A549 (cell line): ENCODE measurements at regions not wholly inside any gene's neighbourhood (a gene's known extent, or its start where the extent isn't known, plus 50 kb on each side); places are given as distances from the start of the nearest gene placed in this dataset.

Source experiments
- ATAC-seq, 2 experiments: fragments of 200-7000 bp in 1 of 2; fragments of >200 bp in 1 of 2; cut with Nextera tagmentation in 1 of 2; cut with Tn5 transposase in 1 of 2; 3 replicates each; pipeline versions ENCODE4 v1.8.0 to v1.9.1; 2018 to 2020; ENCODE audit warnings: mild to moderate bottlenecking in 1 of 2, moderate library complexity in 1 of 2
- CTCF ChIA-PET: fragments of 300-600 bp; sonication (Branson Sonifier 250); formaldehyde crosslinking; extraction: SDS; loops from one replicate; lab custom pipeline; 2021; ENCODE audit warnings: antibody characterized with exemption, inconsistent platforms; lab: Yijun Ruan, JAX
- POLR2A ChIA-PET: fragments of 350-600 bp; formaldehyde crosslinking; extraction: SDS; loops from one replicate; lab custom pipeline; 2021; ENCODE audit warnings: antibody characterized with exemption, inconsistent platforms; lab: Yijun Ruan, JAX
- DNase-seq, 2 experiments: peaks; one replicate each; pipeline versions ENCODE4 v3.0.0 to v3.0.0-alpha.2; 2011 to 2016; ENCODE audit warnings: low read depth in 1 of 2, low spot score in 1 of 2
- FAIRE-seq: peaks from 2 replicates; lab custom pipeline; 2011; peaks lifted over from hg19 to GRCh38; lab: Jason Lieb, UNC
- H3K27ac ChIP-seq, 2 experiments: fragments of >200 bp; sonication (Bioruptor Twin); formaldehyde crosslinking; 3 replicates each; pipeline ENCODE4 v1.5.1; 2016 to 2017
- H3K4me1 ChIP-seq: fragments of >200 bp; sonication (Bioruptor Twin); formaldehyde crosslinking; 3 replicates; pipeline ENCODE4 v1.6.1; 2016
- H3K4me2 ChIP-seq: fragments of >200 bp; sonication (Bioruptor Twin); formaldehyde crosslinking; 3 replicates; pipeline ENCODE4 v1.6.1; 2016
- H3K4me3 ChIP-seq: fragments of >200 bp; sonication (Bioruptor Twin); formaldehyde crosslinking; 3 replicates; pipeline ENCODE4 v1.5.1; 2016
- H3K9me3 ChIP-seq: fragments of >200 bp; sonication (Bioruptor Twin); formaldehyde crosslinking; 3 replicates; pipeline ENCODE4 v1.6.1; 2016
- BCL3 ChIP-seq: fragments of >200 bp; sonication (Bioruptor Twin); formaldehyde crosslinking; IDR thresholded peaks from 3 replicates; pipeline ENCODE4 v1.6.1; 2016
- CBX8 ChIP-seq: fragments of 200-600 bp; sonication (generic); IDR thresholded peaks from 2 replicates; pipeline ENCODE4 v1.6.1; 2016
- CEBPB ChIP-seq, 2 experiments: fragments of >200 bp in 1 of 2; sonication (Bioruptor Twin) in 1 of 2; formaldehyde crosslinking in 1 of 2; IDR thresholded peaks; 2 replicates each; pipeline ENCODE4 v1.6.1; 2012 to 2016
- CHD2 ChIP-seq: fragments of 150-350 bp; IDR thresholded peaks from 2 replicates; pipeline ENCODE4 v1.6.1; 2014; ENCODE audit warnings: low read length; ENCODE audit not compliant: partially characterized antibody
- CHD4 ChIP-seq: fragments of 200-600 bp; sonication (generic); IDR thresholded peaks from 2 replicates; pipeline ENCODE4 v1.6.1; 2016; ENCODE audit warnings: antibody characterized with exemption, mild to moderate bottlenecking, borderline replicate concordance
- CTCF ChIP-seq: fragments of >200 bp; sonication (Bioruptor Twin); formaldehyde crosslinking; IDR thresholded peaks from 3 replicates; pipeline ENCODE4 v1.5.1; 2016
- E2F6 ChIP-seq: IDR thresholded peaks from 2 replicates; pipeline ENCODE4 v1.6.1; 2012; ENCODE audit warnings: low read depth, borderline replicate concordance
- EHF ChIP-seq: fragments of 250-450 bp; sonication (Bioruptor Pico); IDR thresholded peaks from 2 replicates; pipeline ENCODE4 v1.5.0; 2020; ENCODE audit warnings: mild to moderate bottlenecking
- EP300 ChIP-seq, 2 experiments: fragments of >200 bp; sonication (Bioruptor Twin); formaldehyde crosslinking; IDR thresholded peaks; 2 replicates in 1 of 2; 3 replicates in 1 of 2; pipeline ENCODE4 v1.6.1; 2016 to 2017
- FOSB ChIP-seq: fragments of 250-450 bp; sonication (Bioruptor Pico); IDR thresholded peaks from 2 replicates; pipeline ENCODE4 v1.5.0; 2020; ENCODE audit warnings: mild to moderate bottlenecking, moderate library complexity
- FOXS1 ChIP-seq: fragments of 250-450 bp; sonication (Bioruptor Pico); IDR thresholded peaks from 2 replicates; pipeline ENCODE4 v1.5.0; 2020; ENCODE audit warnings: mild to moderate bottlenecking, moderate library complexity
- HEYL ChIP-seq: fragments of 250-450 bp; sonication (Bioruptor Pico); IDR thresholded peaks from 2 replicates; pipeline ENCODE4 v1.8.0; 2021; ENCODE audit warnings: mild to moderate bottlenecking, moderate library complexity
- HOXA7 ChIP-seq: fragments of 250-450 bp; sonication (Bioruptor Pico); IDR thresholded peaks from 2 replicates; pipeline ENCODE4 v1.5.0; 2020; ENCODE audit warnings: mild to moderate bottlenecking, moderate library complexity
- HOXB13 ChIP-seq: fragments of 250-450 bp; sonication (Bioruptor Pico); IDR thresholded peaks from 2 replicates; pipeline ENCODE4 v1.5.0; 2020; ENCODE audit warnings: low read depth, mild to moderate bottlenecking, moderate library complexity
- HOXB5 ChIP-seq: fragments of 250-450 bp; sonication (Bioruptor Pico); IDR thresholded peaks from 2 replicates; pipeline ENCODE4 v1.5.0; 2020; ENCODE audit warnings: mild to moderate bottlenecking, moderate library complexity
- JUN ChIP-seq, 2 experiments: fragments of >200 bp; sonication (Bioruptor Twin); formaldehyde crosslinking; IDR thresholded peaks; 2 replicates in 1 of 2; 3 replicates in 1 of 2; pipeline ENCODE4 v1.6.1; 2016 to 2017
- KDM1A ChIP-seq: fragments of 200-600 bp; sonication (generic); IDR thresholded peaks from 2 replicates; pipeline ENCODE4 v1.6.1; 2016; ENCODE audit warnings: low read depth, mild to moderate bottlenecking
- MAZ ChIP-seq: fragments of 150-350 bp; IDR thresholded peaks from 2 replicates; pipeline ENCODE4 v1.6.1; 2014; ENCODE audit warnings: antibody characterized with exemption, low read depth, low read length, borderline replicate concordance
- NR3C1 ChIP-seq: fragments of >200 bp; sonication (Bioruptor Twin); formaldehyde crosslinking; IDR thresholded peaks from 3 replicates; pipeline ENCODE4 v1.6.1; 2017
- PHF8 ChIP-seq: fragments of 200-600 bp; sonication (generic); IDR thresholded peaks from 2 replicates; pipeline ENCODE4 v1.6.1; 2016; ENCODE audit warnings: low read depth, mild to moderate bottlenecking, antibody characterized with exemption, moderate library complexity, borderline replicate concordance
- POLR2A ChIP-seq: IDR thresholded peaks from 2 replicates; pipeline ENCODE4 v1.6.1; 2012; ENCODE audit warnings: mild to moderate bottlenecking, low read length
- POLR2AphosphoS2 ChIP-seq: conservative IDR thresholded peaks from 2 replicates; pipeline ENCODE4 v1.6.1; 2012; ENCODE audit warnings: low read length, improper control_type of control experiment, inconsistent platforms
- RARB ChIP-seq: fragments of 250-450 bp; sonication (Bioruptor Pico); IDR thresholded peaks from 2 replicates; pipeline ENCODE4 v1.8.0; 2021; ENCODE audit warnings: mild to moderate bottlenecking, moderate library complexity
- RNF2 ChIP-seq: fragments of 200-600 bp; sonication (generic); IDR thresholded peaks from 2 replicates; pipeline ENCODE4 v1.6.1; 2016; ENCODE audit warnings: low read depth, mild to moderate bottlenecking, antibody characterized with exemption, moderate library complexity, borderline replicate concordance
- SREBF2 ChIP-seq: fragments of 450-650 bp; IDR thresholded peaks from 2 replicates; pipeline ENCODE4 v1.6.1; 2014; ENCODE audit warnings: mild to moderate bottlenecking, moderate library complexity
- TP53 ChIP-seq: fragments of 250-450 bp; sonication (Bioruptor Pico); IDR thresholded peaks from 2 replicates; pipeline ENCODE4 v1.5.0; 2021; ENCODE audit warnings: mild to moderate bottlenecking, moderate library complexity
- ZC3H11A ChIP-seq: fragments of 450-650 bp; IDR thresholded peaks from 2 replicates; pipeline ENCODE4 v1.6.1; 2014; ENCODE audit warnings: antibody characterized with exemption, mild to moderate bottlenecking
- ZSCAN20 ChIP-seq: fragments of 250-450 bp; sonication (Bioruptor Pico); IDR thresholded peaks from 2 replicates; pipeline ENCODE4 v1.8.0; 2022; ENCODE audit warnings: mild to moderate bottlenecking, moderate library complexity
- whole genome bisulfite sequencing: methylation state at CpG from one replicate; pipeline ENCODE4 v1.1.6; 2017; ENCODE audit errors: missing lambda C conversion rate; 5-methylcytosine and 5-hydroxymethylcytosine counted together
- TF ChIP-seq, protein P1 (sequence below): fragments of 250-450 bp; sonication (Bioruptor Pico); IDR thresholded peaks from 2 replicates; pipeline ENCODE4 v1.5.0; 2020; ENCODE audit warnings: low read depth, mild to moderate bottlenecking, moderate library complexity
- TF ChIP-seq, protein P2 (sequence below): fragments of 450-650 bp; IDR thresholded peaks from 2 replicates; pipeline ENCODE4 v1.6.1; 2014; ENCODE audit warnings: antibody characterized with exemption

DNA sequence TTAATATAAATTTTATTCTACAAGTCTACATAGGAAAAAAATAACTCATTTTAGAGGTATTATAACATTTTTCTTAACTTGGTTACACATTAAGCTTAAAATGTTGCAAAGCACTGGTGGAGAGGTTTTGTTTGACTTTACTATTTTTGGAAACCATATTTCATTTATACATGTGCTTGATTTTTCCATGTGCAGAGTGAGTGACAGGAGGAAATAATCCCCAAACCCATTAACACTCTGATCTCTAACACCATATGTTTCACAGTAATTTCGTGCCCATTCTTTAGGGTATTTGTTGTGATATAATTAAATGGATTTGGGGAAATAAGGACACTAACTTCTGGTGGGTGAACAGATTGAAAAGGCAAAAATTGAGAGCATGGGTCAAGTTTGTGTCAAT lies 2124.4 kb upstream of the PCDH20 start:
- DNase-seq (no peak), ATAC-seq (no peak), FAIRE-seq (no peak)
- H3K4me2 ChIP-seq, result no peak overlapping the region
- ChIA-PET CTCF (no interaction called here), POLR2A (no interaction called here)
- 0% methylated on average over 1 of the region's 1 CpG for WGBS
- H3K4me3 ChIP-seq, result no peak overlapping the region
- no peaks in the 10 kb centered on the region for H3K9me3 ChIP-seq
- no peak for TF ChIP-seq ZC3H11A
- TF ChIP-seq FOXS1 (CRISPR knock-in tag), result no peak
- no peak for TF ChIP-seq NR3C1
- no peak for TF ChIP-seq HOXB13
- TF ChIP-seq BCL3, result no peak
- no peak for TF ChIP-seq CHD4
- no peak for TF ChIP-seq PHF8
- TF ChIP-seq CBX8, result no peak
- no peak for TF ChIP-seq EP300 (IDR thresholded peaks at IDR 0.05)
- no peak for TF ChIP-seq SREBF2
- no peak for TF ChIP-seq RNF2
- no peak for TF ChIP-seq EHF (CRISPR knock-in tag)
- no peak for TF ChIP-seq HOXA7 (CRISPR knock-in tag)
- no peak for TF ChIP-seq JUN (IDR thresholded peaks at IDR 0.05)
- no peak for TF ChIP-seq FOSB
- H3K4me1 ChIP-seq, result no peaks in the 10 kb centered on the region
- H3K27ac ChIP-seq, result no peak overlapping the region

DNA sequence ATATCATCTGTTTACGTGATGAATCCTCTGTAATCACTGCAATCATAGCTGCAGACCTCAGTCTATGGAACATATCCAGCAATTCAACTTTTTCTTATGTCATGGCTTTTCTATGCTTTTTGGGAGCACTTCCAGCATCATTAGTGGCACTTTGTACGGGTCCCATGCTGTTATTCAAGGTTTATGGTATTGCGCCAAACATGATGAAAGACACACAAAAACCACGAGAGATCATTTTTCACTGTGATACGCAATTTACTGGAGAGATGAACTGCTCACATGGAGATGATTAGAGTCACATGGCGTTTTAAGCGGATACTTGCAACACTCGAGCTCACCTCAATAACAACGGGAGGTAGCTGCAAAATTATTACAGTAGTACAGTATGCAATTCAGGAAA lies 2101.7 kb upstream of the PCDH20 start:
- Histone ChIP-seq H3K9me3 (no peaks in the 10 kb centered on the region), H3K27ac (no peak overlapping the region), H3K4me2 (no peak overlapping the region), H3K4me3 (no peak overlapping the region), H3K4me1 (no peaks in the 10 kb centered on the region)
- 58% methylated on average over 9 of the region's 9 CpGs for WGBS
- FAIRE-seq (no peak), ATAC-seq (no peak), DNase-seq (no peak)
- ChIA-PET CTCF (no interaction called here), POLR2A (no interaction called here)
- no peak for TF ChIP-seq RARB (CRISPR knock-in tag)
- TF ChIP-seq HEYL (CRISPR knock-in tag), result no peak
- TF ChIP-seq CHD2, result no peak
- TF ChIP-seq KDM1A, result no peak
- no peak for TF ChIP-seq ZC3H11A
- TF ChIP-seq CTCF, result no peak
- no peak for TF ChIP-seq HOXB13
- no peak for TF ChIP-seq MAZ
- no peak for TF ChIP-seq CBX8
- no peak for TF ChIP-seq CEBPB (IDR thresholded peaks at IDR 0.05)
- no peak for TF ChIP-seq E2F6
- TF ChIP-seq HOXB5 (CRISPR knock-in tag), result no peak
- TF ChIP-seq POLR2A, result no peak
- TF ChIP-seq FOXS1 (CRISPR knock-in tag), result no peak
- no peak for TF ChIP-seq TP53 (CRISPR knock-in tag)

DNA sequence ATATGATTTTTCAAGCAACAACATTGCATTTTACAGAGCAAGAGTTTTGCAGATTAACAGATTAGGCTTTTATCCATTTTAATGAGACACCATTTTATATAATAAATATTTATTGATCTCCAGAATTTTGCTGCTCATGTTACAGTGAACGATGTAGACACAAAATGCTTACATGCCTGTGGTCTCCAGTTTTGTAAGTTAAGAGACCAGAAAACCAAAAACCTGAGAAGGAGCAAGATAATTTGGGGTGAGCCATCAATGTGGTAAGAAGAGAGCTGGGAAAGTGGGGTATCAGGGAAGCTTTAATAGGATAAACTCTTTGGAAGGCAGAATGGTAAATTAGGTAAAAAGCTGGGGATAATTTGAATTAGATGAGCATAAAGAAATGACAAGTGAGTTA lies 2100.5 kb upstream of the PCDH20 start:
- POLR2A ChIA-PET, result no interaction called here
- no peak for DNase-seq
- TF ChIP-seq, protein P1, sequence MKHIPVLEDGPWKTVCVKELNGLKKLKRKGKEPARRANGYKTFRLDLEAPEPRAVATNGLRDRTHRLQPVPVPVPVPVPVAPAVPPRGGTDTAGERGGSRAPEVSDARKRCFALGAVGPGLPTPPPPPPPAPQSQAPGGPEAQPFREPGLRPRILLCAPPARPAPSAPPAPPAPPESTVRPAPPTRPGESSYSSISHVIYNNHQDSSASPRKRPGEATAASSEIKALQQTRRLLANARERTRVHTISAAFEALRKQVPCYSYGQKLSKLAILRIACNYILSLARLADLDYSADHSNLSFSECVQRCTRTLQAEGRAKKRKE, result no peak
- TF ChIP-seq ZSCAN20 (CRISPR knock-in tag) (no peak), PHF8 (no peak), POLR2AphosphoS2 (no peak)
- TF ChIP-seq, protein P2, sequence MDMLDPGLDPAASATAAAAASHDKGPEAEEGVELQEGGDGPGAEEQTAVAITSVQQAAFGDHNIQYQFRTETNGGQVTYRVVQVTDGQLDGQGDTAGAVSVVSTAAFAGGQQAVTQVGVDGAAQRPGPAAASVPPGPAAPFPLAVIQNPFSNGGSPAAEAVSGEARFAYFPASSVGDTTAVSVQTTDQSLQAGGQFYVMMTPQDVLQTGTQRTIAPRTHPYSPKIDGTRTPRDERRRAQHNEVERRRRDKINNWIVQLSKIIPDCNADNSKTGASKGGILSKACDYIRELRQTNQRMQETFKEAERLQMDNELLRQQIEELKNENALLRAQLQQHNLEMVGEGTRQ, result no peak
- TF ChIP-seq, all 56 proteins: peak for 0
- Histone ChIP-seq H3K9me3 (no peaks in the 10 kb centered on the region), H3K4me2 (no peak overlapping the region), H3K4me1 (no peaks in the 10 kb centered on the region), H3K4me3 (no peak overlapping the region), H3K27ac (no peak overlapping the region)
- FAIRE-seq (no peak), ATAC-seq (no peak)
- WGBS, result 14% methylated on average over 1 of the region's 1 CpG
- CTCF ChIA-PET, result no interaction called here
